ENCODE measurements at regions not wholly inside any gene's neighbourhood (a gene's known extent, or its start where the extent isn't known, plus 50 kb on each side); places are given as distances from the start of the nearest gene placed in this dataset.
"Not testable (repeated sequence)": the region's sequence is repeated elsewhere in the genome, so short reads cannot be mapped to it uniquely, and the experiment has no call there.

GRCh38 chr5:99258819-99259218 lies 330.0 kb upstream of the CHD1 start:
- no peak for DNase-seq

GRCh38 chr5:99248066-99248465 lies 319.3 kb upstream of the CHD1 start:
- DNase-seq: peak; percentile 16

- no peak for DNase-seq
These were observed 318.5 kb upstream of the CHD1 start for GRCh38 chr5:99247346-99247745.

GRCh38 chr5:99243111-99243510 lies 314.3 kb upstream of the CHD1 start:
- peak; percentile 17 for DNase-seq

GRCh38 chr5:99239826-99240360 lies 311.1 kb upstream of the CHD1 start:
- no peak for DNase-seq

- DNase-seq: no peak
These were observed 262.5 kb upstream of the CHD1 start for GRCh38 chr5:99191206-99191745.

- DNase-seq: no peak
These were observed 258.8 kb upstream of the CHD1 start for GRCh38 chr5:99187611-99188010.

GRCh38 chr5:99179206-99179605 lies 250.4 kb upstream of the CHD1 start:
- no peak for DNase-seq

- DNase-seq: no peak
These were observed 249.0 kb upstream of the CHD1 start for GRCh38 chr5:99177796-99178195.

GRCh38 chr5:99176186-99176585 lies 247.4 kb upstream of the CHD1 start:
- no peak for DNase-seq

GRCh38 chr5:99169309-99169708 lies 240.5 kb upstream of the CHD1 start:
- DNase-seq: no peak

GRCh38 chr5:99161538-99161937 lies 232.7 kb upstream of the CHD1 start:
- not testable (repeated sequence) for DNase-seq

- DNase-seq: no peak
These were observed 227.9 kb upstream of the CHD1 start for GRCh38 chr5:99156688-99157087.

GRCh38 chr5:99143283-99143795 lies 214.5 kb upstream of the CHD1 start:
- DNase-seq: not testable (repeated sequence)

- no peak for DNase-seq
These were observed 212.8 kb upstream of the CHD1 start for GRCh38 chr5:99141534-99142128.

GRCh38 chr5:99138911-99139310 lies 210.1 kb upstream of the CHD1 start:
- DNase-seq: no peak

GRCh38 chr5:99133921-99134320 lies 205.1 kb upstream of the CHD1 start:
- DNase-seq: no peak

GRCh38 chr5:99129768-99130501 lies 201.1 kb upstream of the CHD1 start:
- no peak for DNase-seq

- DNase-seq: no peak
These were observed 194.2 kb upstream of the CHD1 start for GRCh38 chr5:99122976-99123375.

- DNase-seq: no peak
These were observed 190.5 kb upstream of the CHD1 start for GRCh38 chr5:99119326-99119725.

GRCh38 chr5:99116526-99116925 lies 187.7 kb upstream of the CHD1 start:
- DNase-seq: no peak

GRCh38 chr5:99109894-99110293 lies 181.1 kb upstream of the CHD1 start:
- DNase-seq: no peak

GRCh38 chr5:99105216-99105615 lies 176.4 kb upstream of the CHD1 start:
- DNase-seq: no peak

GRCh38 chr5:99104538-99105132 lies 175.8 kb upstream of the CHD1 start:
- DNase-seq: peak; percentile 39

Measured in NCI-H2029 (cell line).